ENCODE measurements at regions not wholly inside any gene's neighbourhood (a gene's known extent, or its start where the extent isn't known, plus 50 kb on each side); places are given as distances from the start of the nearest gene placed in this dataset.

DNA sequence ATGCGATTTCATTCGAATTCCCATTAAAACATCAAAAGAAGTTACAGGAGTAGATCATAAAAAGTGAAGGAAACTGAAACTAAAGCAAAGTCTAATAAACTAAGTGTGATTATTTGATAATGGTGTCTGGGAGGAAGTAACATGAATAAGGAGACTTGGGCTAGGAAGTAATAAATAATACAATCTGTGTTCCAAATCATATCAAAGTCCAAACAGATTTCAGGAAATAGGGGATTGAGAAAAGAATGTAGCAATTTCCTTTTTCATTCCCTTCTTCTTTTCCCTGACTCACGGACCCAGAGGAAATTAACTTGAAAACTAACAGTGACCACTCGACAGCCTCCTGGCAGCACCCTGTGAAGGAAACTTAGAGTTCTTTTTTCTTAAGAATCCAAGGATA is 758.4 kb upstream of the GCFC2 start:
- WGBS (ENCODE audit: insufficient coverage): no CpG with 5 or more reads among the region's 4 CpGs
- Mint-ChIP-seq H3K36me3 (no peaks in the 10 kb centered on the region), H3K4me3 (no peak overlapping the region), H3K27me3 (ENCODE audit: low read depth in 3 of 3) (peaks cover 0 to 1% (median 1%) of the 10 kb centered on the region in 3 donors), H3K27ac (no peak overlapping the region), H3K9me3 (peaks cover 0 to 10% (median 3%) of the 10 kb centered on the region in 7 donors), H3K4me1 (no peaks in the 10 kb centered on the region)
- Histone ChIP-seq H3K9ac (ENCODE audit: insufficient read depth, low read length, poor library complexity, severe bottlenecking) (no peak overlapping the region), H3K4me3 (replicated peaks in 1 of 3; ENCODE audit: low read depth in 2 of 3, low read length in 3 of 3) (no peak overlapping the region), H2AFZ (ENCODE audit: insufficient read depth, low read depth, low read length, poor library complexity, severe bottlenecking) (no peak overlapping the region), H3K27me3 (ENCODE audit: control insufficient read depth in 2 of 2, insufficient read depth in 2 of 2, low read length in 2 of 2) (no peaks in the 10 kb centered on the region), H3K27ac (ENCODE audit: low read depth in 1 of 2, low read length in 2 of 2) (no peak overlapping the region), H3K4me2 (replicated peaks; ENCODE audit: extremely low read depth, low read length, poor library complexity, severe bottlenecking) (no peak overlapping the region), H3K9me3 (replicated peaks in 1 of 2; ENCODE audit: control insufficient read depth in 1 of 2, insufficient read depth in 1 of 2, low read length in 2 of 2) (peaks cover 6% of the 10 kb centered on the region in 2 donors), H4K20me1 (ENCODE audit: insufficient read depth, low read length) (no peaks in the 10 kb centered on the region), H3K79me2 (ENCODE audit: insufficient read depth, low read length) (no peaks in the 10 kb centered on the region), H3K36me3 (replicated peaks in 1 of 2; ENCODE audit: control insufficient read depth in 1 of 2, insufficient read depth in 2 of 2, low read length in 2 of 2) (no peaks in the 10 kb centered on the region), H3K4me1 (ENCODE audit: control insufficient read depth in 1 of 2, insufficient read depth in 2 of 2, low read length in 2 of 2) (no peaks in the 10 kb centered on the region)
- intact Hi-C loops (cut with micrococcal nuclease): no loop called here
- TF ChIP-seq, protein P1, sequence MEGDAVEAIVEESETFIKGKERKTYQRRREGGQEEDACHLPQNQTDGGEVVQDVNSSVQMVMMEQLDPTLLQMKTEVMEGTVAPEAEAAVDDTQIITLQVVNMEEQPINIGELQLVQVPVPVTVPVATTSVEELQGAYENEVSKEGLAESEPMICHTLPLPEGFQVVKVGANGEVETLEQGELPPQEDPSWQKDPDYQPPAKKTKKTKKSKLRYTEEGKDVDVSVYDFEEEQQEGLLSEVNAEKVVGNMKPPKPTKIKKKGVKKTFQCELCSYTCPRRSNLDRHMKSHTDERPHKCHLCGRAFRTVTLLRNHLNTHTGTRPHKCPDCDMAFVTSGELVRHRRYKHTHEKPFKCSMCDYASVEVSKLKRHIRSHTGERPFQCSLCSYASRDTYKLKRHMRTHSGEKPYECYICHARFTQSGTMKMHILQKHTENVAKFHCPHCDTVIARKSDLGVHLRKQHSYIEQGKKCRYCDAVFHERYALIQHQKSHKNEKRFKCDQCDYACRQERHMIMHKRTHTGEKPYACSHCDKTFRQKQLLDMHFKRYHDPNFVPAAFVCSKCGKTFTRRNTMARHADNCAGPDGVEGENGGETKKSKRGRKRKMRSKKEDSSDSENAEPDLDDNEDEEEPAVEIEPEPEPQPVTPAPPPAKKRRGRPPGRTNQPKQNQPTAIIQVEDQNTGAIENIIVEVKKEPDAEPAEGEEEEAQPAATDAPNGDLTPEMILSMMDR (IDR thresholded peaks at IDR 0.05): no peak
- no peak for DNase-seq

DNA sequence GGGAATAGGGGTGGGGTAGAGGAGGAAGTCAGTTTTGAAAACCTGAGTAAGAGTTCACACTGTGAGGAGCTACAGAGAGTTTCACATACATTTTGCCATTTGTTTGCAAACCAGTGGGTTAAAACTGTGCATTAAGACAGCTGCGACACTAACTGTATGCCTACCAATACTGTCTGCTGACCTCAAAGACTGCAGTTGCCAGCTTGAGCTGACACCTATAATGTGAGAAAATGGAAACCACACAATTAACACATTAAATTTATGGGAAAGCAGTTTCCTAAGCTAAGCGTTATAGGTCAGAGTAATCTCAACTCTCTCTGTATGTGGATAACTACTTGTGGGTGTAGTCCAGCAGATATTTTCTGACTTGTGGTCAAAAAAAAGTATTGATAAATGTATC is 756.6 kb upstream of the GCFC2 start:
- DNase-seq: no peak
- H3K9ac ChIP-seq (ENCODE audit: insufficient read depth, low read length, poor library complexity, severe bottlenecking): no peak overlapping the region
- no peaks in the 10 kb centered on the region for H3K27me3 ChIP-seq (ENCODE audit: control insufficient read depth in 2 of 2, insufficient read depth in 2 of 2, low read length in 2 of 2)
- H3K9me3 ChIP-seq (replicated peaks in 1 of 2; ENCODE audit: control insufficient read depth in 1 of 2, insufficient read depth in 1 of 2, low read length in 2 of 2): peaks cover 0 to 6% of the 10 kb centered on the region in 2 donors
- no peaks in the 10 kb centered on the region for H3K4me1 ChIP-seq (ENCODE audit: control insufficient read depth in 1 of 2, insufficient read depth in 2 of 2, low read length in 2 of 2)
- H3K79me2 ChIP-seq (ENCODE audit: insufficient read depth, low read length): no peaks in the 10 kb centered on the region
- peaks cover 0 to 5% (median 2%) of the 10 kb centered on the region in 7 donors for H3K9me3 Mint-ChIP-seq
- H3K4me3 ChIP-seq (replicated peaks in 1 of 3; ENCODE audit: low read depth in 2 of 3, low read length in 3 of 3): no peak overlapping the region
- TF ChIP-seq, protein P1 (IDR thresholded peaks at IDR 0.05): no peak
- H3K27ac ChIP-seq (ENCODE audit: low read depth in 1 of 2, low read length in 2 of 2): no peak overlapping the region
- H3K27me3 Mint-ChIP-seq (ENCODE audit: low read depth in 3 of 3): peaks cover 0 to 1% (median 0%) of the 10 kb centered on the region in 3 donors
- no peak overlapping the region for H3K4me2 ChIP-seq (replicated peaks; ENCODE audit: extremely low read depth, low read length, poor library complexity, severe bottlenecking)
- intact Hi-C loops (cut with micrococcal nuclease): no loop called here
- H3K4me1 Mint-ChIP-seq: no peaks in the 10 kb centered on the region
- H3K27ac Mint-ChIP-seq: no peak overlapping the region
- no peaks in the 10 kb centered on the region for H3K36me3 Mint-ChIP-seq
- WGBS (ENCODE audit: insufficient coverage): no CpG with 5 or more reads among the region's 2 CpGs
- H2AFZ ChIP-seq (ENCODE audit: insufficient read depth, low read depth, low read length, poor library complexity, severe bottlenecking): no peak overlapping the region
- no peak overlapping the region for H3K4me3 Mint-ChIP-seq
- H3K36me3 ChIP-seq (replicated peaks in 1 of 2; ENCODE audit: control insufficient read depth in 1 of 2, insufficient read depth in 2 of 2, low read length in 2 of 2): no peaks in the 10 kb centered on the region
- H4K20me1 ChIP-seq (ENCODE audit: insufficient read depth, low read length): no peaks in the 10 kb centered on the region
